Right lobe of liver (tissue), 6 donors: ENCODE measurements at regions not wholly inside any gene's neighbourhood (a gene's known extent, or its start where the extent isn't known, plus 50 kb on each side); places are given as distances from the start of the nearest gene placed in this dataset.
A peak's percentile ranks its signal among the peaks of the same experiment; 100 is the strongest.

Experiments used
- ATAC-seq, 4 donors: fragments of 200-7000 bp; cut with Tn5 transposase; one replicate each; pipeline ENCODE4 v1.9.1; 2020; ENCODE audit warnings: mild to moderate bottlenecking in 4 of 4, moderate library complexity in 4 of 4
- DNase-seq, 3 donors: peaks; one replicate each; pipeline ENCODE4 v3.0.0-alpha.2; 2020
- H3K27ac ChIP-seq, 3 donors: fragments of 200-600 bp; one replicate each; pipeline ENCODE4 v1.8.0; 2022
- H3K27me3 ChIP-seq, 2 donors: fragments of 200-600 bp; one replicate each; pipeline ENCODE4 v1.8.0; 2022
- H3K36me3 ChIP-seq, 4 donors: fragments of 200-600 bp; sonication (generic) in 1 of 4; one replicate each; pipeline versions ENCODE4 v1.5.1 to v1.8.0; 2017 to 2022; ENCODE audit warnings: control low read depth in 1 of 4
- H3K4me1 ChIP-seq, 4 donors: fragments of 200-600 bp; sonication (generic) in 1 of 4; one replicate each; pipeline versions ENCODE4 v1.5.1 to v1.8.0; 2017 to 2022; ENCODE audit warnings: control low read depth in 1 of 4
- H3K4me3 ChIP-seq, 3 donors: fragments of 200-600 bp; one replicate each; pipeline ENCODE4 v1.8.0; 2022
- H3K9me3 ChIP-seq, 4 donors: fragments of 200-600 bp; sonication (generic) in 1 of 4; one replicate each; pipeline versions ENCODE4 v1.5.1 to v1.8.0; 2017 to 2022; ENCODE audit warnings: control low read depth in 1 of 4
- CTCF ChIP-seq, 4 donors: fragments of 200-600 bp in 3 of 4; fragments of 450-650 bp in 1 of 4; IDR thresholded peaks; one replicate each; pipeline versions ENCODE4 v1.5.1 to v1.8.0; 2016 to 2022; ENCODE audit warnings: antibody characterized with exemption in 4 of 4, mild to moderate bottlenecking in 2 of 4
- POLR2A ChIP-seq: fragments of 450-650 bp; IDR thresholded peaks from one replicate; pipeline ENCODE4 v1.6.1; 2017; ENCODE audit warnings: antibody characterized with exemption, mild to moderate bottlenecking
- WGBS: methylation state at CpG from one replicate; pipeline ENCODE4 v1.1.6; 2018; ENCODE audit warnings: low coverage, low lambda C conversion rate; ENCODE audit not compliant: insufficient coverage; ENCODE audit errors: missing lambda C conversion rate; 5-methylcytosine and 5-hydroxymethylcytosine counted together
- intact Hi-C, 2 donors: fragments of 100-400 bp; cut with DNase I; formaldehyde crosslinking; loops; one replicate each; pipeline versions ENCODE4 v1.11.2 to v1.14.1; 2022
- donor health status: DM: no; HTN: yes; CAD: no.
- donor health status: DM: no; HTN: no; CAD: no.
- donor health status: DM: no; HTN: no; CAD: no.
- donor health status: DM: no; HTN: yes; CAD: no.
- donor health status: DM: no; HTN: yes; CAD: no.

- peak overlapping the region; percentile 9 to 46 (median 25) for H3K4me3 ChIP-seq
- H3K27ac ChIP-seq: peak overlapping the region; percentile 43 to 64 (median 50)
- WGBS: 33% methylated on average over 26 of the region's 41 CpGs
- peaks cover 1 to 61% (median 28%) of the 10 kb centered on the region in 4 donors for H3K4me1 ChIP-seq
- intact Hi-C loops: no loop called here
- DNase-seq (peak; percentile 76 to 89 (median 85)), ATAC-seq (peak; percentile 29 to 61 (median 56))
- H3K27me3 ChIP-seq: no peaks in the 10 kb centered on the region
- H3K9me3 ChIP-seq: no peaks in the 10 kb centered on the region
- TF ChIP-seq POLR2A (peak; percentile 30), CTCF (IDR thresholded peaks at IDR 0.05) (no peak)
- no peaks in the 10 kb centered on the region for H3K36me3 ChIP-seq
Observed at GRCh38 chr16:85527042-85527766, 85.9 kb upstream of the GSE1 start.

- intact Hi-C loops: no loop called here
- Histone ChIP-seq H3K27me3 (no peaks in the 10 kb centered on the region), H3K27ac (peak overlapping the region; percentile 43 to 64 (median 50)), H3K36me3 (no peaks in the 10 kb centered on the region), H3K4me3 (peak overlapping the region; percentile 9 to 46 (median 25)), H3K9me3 (no peaks in the 10 kb centered on the region), H3K4me1 (peaks cover 1 to 61% (median 28%) of the 10 kb centered on the region in 4 donors)
- TF ChIP-seq CTCF (IDR thresholded peaks at IDR 0.05) (no peak), POLR2A (no peak)
- DNase-seq (no peak), ATAC-seq (no peak)
- WGBS: 32% methylated on average over 11 of the region's 11 CpGs
Observed at GRCh38 chr16:85527767-85528297, 85.3 kb upstream of the GSE1 start.

- ATAC-seq (no peak), DNase-seq (no peak)
- no peak overlapping the region for H3K27ac ChIP-seq
Observed at GRCh38 chr16:85528528-85529387, 84.4 kb upstream of the GSE1 start.

More at GRCh38 chr16:85528528-85529387, 84.4 kb upstream of the GSE1 start:
- intact Hi-C loops: no loop called here
- Histone ChIP-seq H3K36me3 (no peaks in the 10 kb centered on the region), H3K27me3 (no peaks in the 10 kb centered on the region), H3K9me3 (no peaks in the 10 kb centered on the region), H3K4me3 (no peak overlapping the region), H3K4me1 (peaks cover 0 to 54% (median 21%) of the 10 kb centered on the region in 4 donors)
- peak; percentile 23 to 54 (median 30) for TF ChIP-seq CTCF (IDR thresholded peaks at IDR 0.05)
- TF ChIP-seq POLR2A: no peak
- 40% methylated on average over 13 of the region's 21 CpGs for WGBS
